Lung (tissue), 11 donors: ENCODE measurements at regions not wholly inside any gene's neighbourhood (a gene's known extent, or its start where the extent isn't known, plus 50 kb on each side); places are given as distances from the start of the nearest gene placed in this dataset.

Experiments
- ATAC-seq: fragments of 200-7000 bp; cut with Tn5 transposase; one replicate; pipeline ENCODE4 v1.9.1; 2020; ENCODE audit warnings: moderate number of reproducible peaks; ENCODE audit not compliant: insufficient read depth, low FRiP score
- DNase-seq, 3 donors: peaks; one replicate each; pipeline ENCODE4 v3.0.0-alpha.2; 2013 to 2017
- H3K27ac ChIP-seq, 2 donors: one replicate each; pipeline ENCODE4 v1.5.1; 2013; ENCODE audit warnings: mild to moderate bottlenecking in 2 of 2, moderate library complexity in 2 of 2, control low read depth in 1 of 2, inconsistent platforms in 1 of 2, low read depth in 1 of 2, low read length in 1 of 2
- H3K27me3 ChIP-seq, 3 donors: one replicate each; pipeline ENCODE4 v1.5.1; 2013; ENCODE audit warnings: low read length in 2 of 3; ENCODE audit not compliant: control insufficient read depth in 3 of 3, insufficient read depth in 3 of 3
- H3K36me3 ChIP-seq, 4 donors: one replicate each; pipeline ENCODE4 v1.5.1; 2013; ENCODE audit warnings: low read length in 4 of 4, mild to moderate bottlenecking in 1 of 4, moderate library complexity in 1 of 4; ENCODE audit not compliant: control insufficient read depth in 4 of 4, insufficient read depth in 4 of 4
- H3K4me1 ChIP-seq, 5 donors: one replicate each; pipeline ENCODE4 v1.5.1; 2013; ENCODE audit warnings: low read length in 5 of 5, mild to moderate bottlenecking in 2 of 5, moderate library complexity in 1 of 5; ENCODE audit not compliant: control insufficient read depth in 5 of 5, insufficient read depth in 5 of 5
- H3K4me3 ChIP-seq: one replicate; pipeline ENCODE4 v1.5.1; 2013; ENCODE audit warnings: mild to moderate bottlenecking, control low read depth, moderate library complexity
- H3K9ac ChIP-seq, 2 donors: one replicate each; pipeline ENCODE4 v1.5.1; 2013; ENCODE audit warnings: low read length in 2 of 2, control low read depth in 1 of 2; ENCODE audit not compliant: insufficient read depth in 1 of 2
- H3K9me3 ChIP-seq, 4 donors: one replicate each; pipeline ENCODE4 v1.5.1; 2013; ENCODE audit warnings: low read length in 3 of 4, mild to moderate bottlenecking in 1 of 4, moderate library complexity in 1 of 4; ENCODE audit not compliant: control insufficient read depth in 4 of 4, insufficient read depth in 3 of 4
- CTCF ChIP-seq: IDR thresholded peaks from 2 replicates; pipeline ENCODE4 v1.5.1; 2012; ENCODE audit warnings: mild to moderate bottlenecking; ENCODE audit errors: control extremely low read depth, extremely low read depth
- WGBS, 2 donors: extraction: QIAGEN DNeasy Blood & Tissue Kit; methylation state at CpG; one replicate each; pipeline ENCODE4 v1.1.7; 2013; 5-methylcytosine and 5-hydroxymethylcytosine counted together
- donor health status: control.
- donor health status: control.
- donor health status: Bipolar disorder and iron deficiency.
- donor health status: healthy.
- donor health status: DM: yes; HTN: yes; CAD: no.

- H3K9ac ChIP-seq = no peak overlapping the region
- H3K4me1 ChIP-seq = no peaks in the 10 kb centered on the region
- DNase-seq = no peak
- ATAC-seq = no peak
- no peaks in the 10 kb centered on the region for H3K36me3 ChIP-seq
- WGBS, 2 donors = 77 to 90% methylated on average over 3 of the region's 3 CpGs
- peaks cover 0 to 2% (median under 1%) of the 10 kb centered on the region in 4 donors for H3K9me3 ChIP-seq
- no peak overlapping the region for H3K4me3 ChIP-seq
- no peaks in the 10 kb centered on the region for H3K27me3 ChIP-seq
- no peak overlapping the region for H3K27ac ChIP-seq
- no peak for TF ChIP-seq CTCF
These were observed 372.6 kb downstream of the SEC23A start for GRCh38 chr14:38730420-38730819.

- no peak overlapping the region for H3K4me3 ChIP-seq
- DNase-seq (no peak), ATAC-seq (no peak)
- 90 to 97% methylated on average over 12 of the region's 12 CpGs for WGBS, 2 donors
- no peak for TF ChIP-seq CTCF
- no peak overlapping the region for H3K9ac ChIP-seq
- H3K9me3 ChIP-seq = no peaks in the 10 kb centered on the region
- no peaks in the 10 kb centered on the region for H3K36me3 ChIP-seq
- no peaks in the 10 kb centered on the region for H3K27me3 ChIP-seq
- no peak overlapping the region for H3K27ac ChIP-seq
- no peaks in the 10 kb centered on the region for H3K4me1 ChIP-seq
These were observed 375.3 kb downstream of the SEC23A start for GRCh38 chr14:38727731-38728130.

- no peak overlapping the region for H3K9ac ChIP-seq
- ATAC-seq (no peak), DNase-seq (no peak)
- H3K36me3 ChIP-seq = no peaks in the 10 kb centered on the region
- no peaks in the 10 kb centered on the region for H3K9me3 ChIP-seq
- no peak for TF ChIP-seq CTCF
- no peaks in the 10 kb centered on the region for H3K27me3 ChIP-seq
- H3K27ac ChIP-seq = no peak overlapping the region
- WGBS, 2 donors = 90 to 97% methylated on average over 3 of the region's 3 CpGs
- no peaks in the 10 kb centered on the region for H3K4me1 ChIP-seq
- no peak overlapping the region for H3K4me3 ChIP-seq
These were observed 378.4 kb downstream of the SEC23A start for GRCh38 chr14:38724621-38725020.

- no peak for TF ChIP-seq CTCF
- H3K4me1 ChIP-seq = no peaks in the 10 kb centered on the region
- H3K36me3 ChIP-seq = no peaks in the 10 kb centered on the region
- no peaks in the 10 kb centered on the region for H3K27me3 ChIP-seq
- ATAC-seq (no peak), DNase-seq (no peak)
- 62 to 73% methylated on average over 5 of the region's 5 CpGs for WGBS, 2 donors
- no peak overlapping the region for H3K4me3 ChIP-seq
- no peak overlapping the region for H3K27ac ChIP-seq
- no peak overlapping the region for H3K9ac ChIP-seq
- H3K9me3 ChIP-seq = no peaks in the 10 kb centered on the region
These were observed 379.1 kb downstream of the SEC23A start for GRCh38 chr14:38723959-38724358.
